Forelimb muscle (tissue), 1 donor: ENCODE measurements at regions not wholly inside any gene's neighbourhood (a gene's known extent, or its start where the extent isn't known, plus 50 kb on each side); places are given as distances from the start of the nearest gene placed in this dataset.
A peak's percentile ranks its signal among the peaks of the same experiment; 100 is the strongest.

Experiments used
- DNase-seq: peaks from one replicate; pipeline ENCODE4 v3.0.0-alpha.2; 2013; ENCODE audit warnings: low read depth

- no peak for DNase-seq
Observed at GRCh38 chr4:138565576-138565975, 323.4 kb upstream of the SLC7A11 start.

- no peak for DNase-seq
Observed at GRCh38 chr4:138562544-138562991, 320.4 kb upstream of the SLC7A11 start.

- DNase-seq, result no peak
Observed at GRCh38 chr4:138561906-138562305, 319.8 kb upstream of the SLC7A11 start.

GRCh38 chr4:138561276-138561880, 319.2 kb upstream of the SLC7A11 start:
- DNase-seq, result no peak

- DNase-seq, result no peak
Observed at GRCh38 chr4:138560448-138560847, 318.3 kb upstream of the SLC7A11 start.

- DNase-seq, result no peak
Observed at GRCh38 chr4:138558886-138559285, 316.7 kb upstream of the SLC7A11 start.

GRCh38 chr4:138555584-138555983, 313.4 kb upstream of the SLC7A11 start:
- DNase-seq, result no peak

GRCh38 chr4:138555108-138555507, 313.0 kb upstream of the SLC7A11 start:
- DNase-seq, result no peak

- no peak for DNase-seq
Observed at GRCh38 chr4:138553001-138553845, 311.1 kb upstream of the SLC7A11 start.

GRCh38 chr4:138542191-138542776, 300.1 kb upstream of the SLC7A11 start:
- no peak for DNase-seq

GRCh38 chr4:138540056-138540800, 298.1 kb upstream of the SLC7A11 start:
- DNase-seq, result no peak

- no peak for DNase-seq
Observed at GRCh38 chr4:138538743-138539142, 296.6 kb upstream of the SLC7A11 start.

- peak; percentile 54 for DNase-seq
Observed at GRCh38 chr4:138537731-138538490, 295.8 kb upstream of the SLC7A11 start.

GRCh38 chr4:138535316-138535715, 293.2 kb upstream of the SLC7A11 start:
- no peak for DNase-seq

- DNase-seq, result no peak
Observed at GRCh38 chr4:138522366-138522765, 280.2 kb upstream of the SLC7A11 start.

GRCh38 chr4:138521809-138522208, 279.7 kb upstream of the SLC7A11 start:
- no peak for DNase-seq

GRCh38 chr4:138519436-138519835, 277.3 kb upstream of the SLC7A11 start:
- no peak for DNase-seq

GRCh38 chr4:138513535-138513934, 271.4 kb upstream of the SLC7A11 start:
- no peak for DNase-seq

- no peak for DNase-seq
Observed at GRCh38 chr4:138512756-138513155, 270.6 kb upstream of the SLC7A11 start.

- DNase-seq, result no peak
Observed at GRCh38 chr4:138510053-138510452, 267.9 kb upstream of the SLC7A11 start.

GRCh38 chr4:138509346-138509745, 267.2 kb upstream of the SLC7A11 start:
- no peak for DNase-seq
